ENCODE measurements at regions not wholly inside any gene's neighbourhood (a gene's known extent, or its start where the extent isn't known, plus 50 kb on each side); places are given as distances from the start of the nearest gene placed in this dataset.

DNA sequence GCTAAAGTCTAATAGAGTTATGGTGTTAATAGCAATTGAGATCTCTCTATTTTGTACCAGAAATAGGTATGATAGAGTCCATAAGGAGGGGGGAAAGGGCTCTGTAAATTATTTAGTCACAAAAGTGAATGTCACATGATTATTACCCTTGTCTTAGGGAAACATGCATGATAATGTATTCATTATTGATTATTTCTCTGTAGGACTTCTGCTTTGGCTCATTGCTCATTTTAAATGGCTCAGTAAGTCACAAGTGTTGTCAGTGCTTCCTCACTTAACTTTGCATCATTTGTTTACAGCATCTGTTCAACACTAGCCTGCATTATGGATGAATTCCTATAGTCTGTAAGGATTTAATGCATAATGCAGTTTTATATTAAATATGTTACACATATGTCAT, 788.8 kb upstream of the EDIL3 start (continued):
- no peak for TF ChIP-seq ZSCAN18 (CRISPR knock-in tag; IDR thresholded peaks at IDR 0.05)
- no peak for TF ChIP-seq IRF2 (CRISPR knock-in tag; IDR thresholded peaks at IDR 0.05; ENCODE audit: borderline replicate concordance, low read depth)
- no peak for TF ChIP-seq NFE2L1 (CRISPR knock-in tag; IDR thresholded peaks at IDR 0.05)
- TF ChIP-seq IRF1 (CRISPR knock-in tag; IDR thresholded peaks at IDR 0.05) = no peak
- no peak for TF ChIP-seq ARID4B (CRISPR knock-in tag; IDR thresholded peaks at IDR 0.05; ENCODE audit: borderline replicate concordance)
- TF ChIP-seq, protein P1, sequence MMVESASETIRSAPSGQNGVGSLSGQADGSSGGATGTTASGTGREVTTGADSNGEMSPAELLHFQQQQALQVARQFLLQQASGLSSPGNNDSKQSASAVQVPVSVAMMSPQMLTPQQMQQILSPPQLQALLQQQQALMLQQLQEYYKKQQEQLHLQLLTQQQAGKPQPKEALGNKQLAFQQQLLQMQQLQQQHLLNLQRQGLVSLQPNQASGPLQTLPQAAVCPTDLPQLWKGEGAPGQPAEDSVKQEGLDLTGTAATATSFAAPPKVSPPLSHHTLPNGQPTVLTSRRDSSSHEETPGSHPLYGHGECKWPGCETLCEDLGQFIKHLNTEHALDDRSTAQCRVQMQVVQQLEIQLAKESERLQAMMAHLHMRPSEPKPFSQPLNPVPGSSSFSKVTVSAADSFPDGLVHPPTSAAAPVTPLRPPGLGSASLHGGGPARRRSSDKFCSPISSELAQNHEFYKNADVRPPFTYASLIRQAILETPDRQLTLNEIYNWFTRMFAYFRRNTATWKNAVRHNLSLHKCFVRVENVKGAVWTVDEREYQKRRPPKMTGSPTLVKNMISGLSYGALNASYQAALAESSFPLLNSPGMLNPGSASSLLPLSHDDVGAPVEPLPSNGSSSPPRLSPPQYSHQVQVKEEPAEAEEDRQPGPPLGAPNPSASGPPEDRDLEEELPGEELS (CRISPR knock-in tag; IDR thresholded peaks at IDR 0.05) = no peak
- TF ChIP-seq CREM (CRISPR knock-in tag; IDR thresholded peaks at IDR 0.05) = no peak

GRCh38 chr5:85182344-85182743, 797.7 kb upstream of the EDIL3 start:
- no peaks in the 10 kb centered on the region for H3K9me3 Mint-ChIP-seq
- H3K27ac Mint-ChIP-seq = no peak overlapping the region
- H3K4me1 Mint-ChIP-seq = peaks cover 6% of the 10 kb centered on the region
- no peaks in the 10 kb centered on the region for H3K27me3 Mint-ChIP-seq (ENCODE audit: low read depth)
- no peak; the same call in 1 of the 2 replicates for ATAC-seq
- ChIA-PET POLR2A (no interaction called here), CTCF (no interaction called here)
- no peak overlapping the region for H3K4me3 Mint-ChIP-seq
- no peak for DNase-seq (ENCODE audit: low spot score)
- no peaks in the 10 kb centered on the region for H3K36me3 Mint-ChIP-seq
- TF ChIP-seq ZNF232 (CRISPR knock-in tag; IDR thresholded peaks at IDR 0.05) = no peak
- no peak for TF ChIP-seq ZNF512 (CRISPR knock-in tag; IDR thresholded peaks at IDR 0.05; ENCODE audit: borderline replicate concordance)
- TF ChIP-seq E2F4 (CRISPR knock-in tag; IDR thresholded peaks at IDR 0.05; ENCODE audit: borderline replicate concordance, low read depth) = no peak
- no peak for TF ChIP-seq ETV6 (CRISPR knock-in tag; IDR thresholded peaks at IDR 0.05)
- no peak for TF ChIP-seq NR3C1 (CRISPR knock-in tag; conservative IDR thresholded peaks at IDR 0.05; ENCODE audit: low read depth)
- TF ChIP-seq MXD4 (CRISPR knock-in tag; IDR thresholded peaks at IDR 0.05; ENCODE audit: borderline replicate concordance) = no peak
- no peak for TF ChIP-seq ZNF219 (CRISPR knock-in tag; IDR thresholded peaks at IDR 0.05; ENCODE audit: borderline replicate concordance)
- no peak for TF ChIP-seq ZNF263 (CRISPR knock-in tag; IDR thresholded peaks at IDR 0.05; ENCODE audit: low read depth)
- TF ChIP-seq RELA (CRISPR knock-in tag; IDR thresholded peaks at IDR 0.05; ENCODE audit: borderline replicate concordance) = no peak
- TF ChIP-seq STAT6 (CRISPR knock-in tag; conservative IDR thresholded peaks at IDR 0.05; ENCODE audit: low read depth) = no peak
- TF ChIP-seq RORB (CRISPR knock-in tag; IDR thresholded peaks at IDR 0.05) = no peak
- TF ChIP-seq MAX (CRISPR knock-in tag; IDR thresholded peaks at IDR 0.05) = no peak
- TF ChIP-seq ZMAT4 (CRISPR knock-in tag; IDR thresholded peaks at IDR 0.05) = no peak
- no peak for TF ChIP-seq TP53 (CRISPR knock-in tag; IDR thresholded peaks at IDR 0.05)
- TF ChIP-seq ATF1 (CRISPR knock-in tag; IDR thresholded peaks at IDR 0.05) = no peak
- TF ChIP-seq SMAD4 (CRISPR knock-in tag; IDR thresholded peaks at IDR 0.05) = no peak
